ENCODE measurements at regions not wholly inside any gene's neighbourhood (a gene's known extent, or its start where the extent isn't known, plus 50 kb on each side); places are given as distances from the start of the nearest gene placed in this dataset.
"Not testable (repeated sequence)": the region's sequence is repeated elsewhere in the genome, so short reads cannot be mapped to it uniquely, and the experiment has no call there.

DNA sequence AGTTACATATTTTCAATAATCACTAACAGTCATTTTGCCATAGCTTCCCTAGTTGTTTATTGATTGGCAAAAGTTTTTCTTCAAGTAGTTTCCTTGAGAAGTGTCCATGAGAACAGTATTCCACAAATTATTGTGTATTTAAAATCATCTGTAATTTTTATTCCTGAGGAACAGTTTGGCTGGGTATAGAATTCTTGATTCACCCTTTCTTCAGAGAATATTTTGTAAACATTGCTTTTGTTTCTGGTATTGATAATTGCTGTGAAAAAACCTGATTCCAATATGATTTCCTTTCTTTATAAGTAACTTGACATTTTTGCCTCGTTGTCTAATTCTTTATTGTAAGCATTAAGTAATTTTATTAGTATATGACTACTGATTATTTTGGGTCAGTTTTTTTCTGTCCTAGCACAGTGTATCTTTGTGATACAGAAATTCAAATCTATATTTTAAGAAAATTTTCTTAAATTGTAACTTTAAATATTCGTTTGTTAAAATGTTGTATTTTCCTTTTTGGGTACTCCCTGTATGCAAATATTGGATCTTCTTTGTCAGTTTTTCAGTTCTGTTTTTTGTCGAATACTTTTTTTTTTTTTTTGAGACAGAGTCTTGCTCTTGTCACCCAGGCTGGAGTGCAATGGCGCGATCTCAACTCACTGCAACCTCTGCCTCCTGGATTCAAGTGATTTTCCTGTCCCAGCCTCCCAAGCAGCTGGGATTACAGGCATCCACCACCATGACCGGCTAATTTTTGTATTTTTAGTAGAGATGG, 162.0 kb upstream of the ATP2B1 start:
- DNase-seq: no peak

DNA sequence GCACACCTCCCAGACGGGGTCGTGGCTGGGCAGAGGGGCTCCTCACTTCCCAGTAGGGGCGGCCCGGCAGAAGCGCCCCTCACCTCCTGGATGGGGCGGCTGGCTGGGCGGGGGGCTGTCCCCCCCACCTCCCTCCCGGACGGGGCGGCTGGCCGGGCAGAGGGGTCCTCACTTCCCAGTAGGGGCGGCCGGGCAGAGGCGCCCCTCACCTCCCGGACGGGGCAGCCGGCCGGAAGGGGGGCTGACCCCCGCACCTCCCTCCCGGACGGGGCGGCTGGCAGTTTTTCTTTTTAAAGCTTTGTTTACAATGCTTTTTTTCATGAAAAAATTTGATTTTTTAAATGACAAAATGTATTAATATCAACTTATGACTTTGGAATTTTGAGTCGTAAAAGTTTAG, 159.0 kb upstream of the ATP2B1 start:
- not testable (repeated sequence) for DNase-seq

DNA sequence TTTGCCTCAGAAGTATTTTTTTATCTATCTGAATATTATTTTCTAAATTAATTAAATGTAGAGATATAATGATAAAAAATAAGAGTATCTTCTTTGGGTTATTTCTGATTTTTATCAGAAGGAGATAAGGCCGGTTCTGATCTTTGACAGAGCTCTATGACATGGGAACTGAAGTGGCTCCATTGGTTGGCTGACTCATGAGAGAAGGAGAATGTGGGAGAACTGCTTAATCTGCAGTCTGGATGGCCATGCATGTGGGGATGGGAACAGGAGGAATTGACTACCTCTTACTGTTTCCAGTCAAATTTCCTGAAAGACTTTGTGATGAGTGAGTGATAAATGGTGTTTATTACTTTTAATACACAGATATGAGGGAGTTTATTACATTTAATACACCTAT, 155.8 kb upstream of the ATP2B1 start:
- no peak for DNase-seq

DNA sequence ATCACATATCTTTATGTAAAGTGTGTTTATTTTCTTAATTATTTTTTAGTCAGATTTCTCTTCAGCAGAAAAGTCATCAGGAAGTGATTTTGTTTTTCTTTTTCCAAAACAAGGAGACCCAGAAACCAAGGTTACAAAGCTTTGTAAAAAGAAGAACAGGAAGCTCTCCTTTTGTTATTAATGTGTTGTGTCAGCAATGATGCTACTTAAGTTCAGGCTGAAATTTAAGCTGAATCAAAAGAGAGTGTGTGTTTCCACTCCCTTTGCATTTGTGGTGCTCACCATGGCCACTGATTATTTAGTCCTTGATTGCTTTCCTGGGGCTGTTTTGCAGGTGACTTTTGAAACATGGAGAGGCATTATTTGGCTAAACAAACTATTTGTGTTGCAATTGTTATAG, 155.3 kb upstream of the ATP2B1 start:
- DNase-seq: no peak

DNA sequence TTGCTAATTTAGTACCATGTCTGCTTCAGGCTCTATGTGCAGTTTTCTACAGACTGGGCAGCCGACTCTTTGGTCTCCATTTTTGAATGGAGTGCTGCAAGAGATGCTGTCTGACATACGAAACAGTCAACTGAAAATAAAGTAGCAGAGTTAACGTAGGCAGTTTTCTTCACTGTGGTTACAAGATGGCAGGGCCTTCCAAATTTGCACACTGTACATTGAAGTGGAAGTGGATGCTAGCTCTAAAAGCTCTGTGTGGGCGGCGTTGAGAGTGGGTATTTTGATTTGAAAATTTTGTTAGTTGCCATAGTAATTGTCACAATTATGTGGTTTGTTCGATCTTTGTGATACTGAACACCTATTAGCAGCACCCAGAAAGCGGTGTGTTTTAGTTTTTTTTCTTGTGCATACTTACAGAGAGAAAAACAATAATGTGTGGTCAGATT, 154.9 kb upstream of the ATP2B1 start:
- no peak for DNase-seq

DNA sequence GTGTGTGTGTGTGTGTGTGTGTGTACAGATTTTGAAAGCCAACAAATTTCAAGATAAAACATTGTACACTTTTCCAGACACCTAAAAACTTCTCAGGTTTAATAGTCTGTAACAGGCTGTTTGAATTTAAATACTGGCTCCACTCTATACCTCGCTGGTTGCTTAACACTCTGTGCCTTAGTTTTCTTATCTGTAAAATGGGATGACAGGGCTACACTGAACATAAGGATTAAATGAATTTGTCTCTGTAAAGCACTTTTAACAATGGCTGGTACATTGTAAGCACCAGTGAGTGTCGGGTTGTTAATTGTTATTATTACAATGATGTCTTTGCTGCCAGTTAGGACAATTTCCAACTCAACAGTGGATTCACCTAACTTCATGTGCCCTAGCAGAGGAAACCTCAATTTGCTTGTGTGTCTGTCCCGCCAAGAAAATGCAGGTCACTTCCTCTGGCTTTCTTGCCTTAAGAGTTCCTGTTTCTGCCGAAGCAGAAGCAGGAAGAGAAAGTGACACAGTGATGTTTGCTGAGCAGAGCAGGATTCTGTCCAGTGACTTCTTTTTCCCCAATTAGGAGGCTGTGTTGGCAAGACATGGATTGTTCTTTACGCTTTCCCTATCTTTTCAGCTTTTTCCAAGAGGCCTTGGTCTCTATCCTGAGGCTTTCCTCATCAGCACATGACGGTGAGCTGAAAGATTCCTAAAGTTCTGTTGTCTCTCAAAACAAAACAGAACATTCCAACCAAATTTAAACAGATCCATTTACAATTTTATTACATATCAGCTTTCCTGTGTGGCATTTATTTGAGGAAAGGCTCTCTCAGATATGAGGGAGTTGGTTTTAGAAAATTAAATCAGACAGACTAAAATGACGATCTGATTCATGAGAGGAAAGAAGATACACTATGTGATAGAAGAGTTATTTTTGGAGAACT, 154.1 kb upstream of the ATP2B1 start:
- DNase-seq: no peak

DNA sequence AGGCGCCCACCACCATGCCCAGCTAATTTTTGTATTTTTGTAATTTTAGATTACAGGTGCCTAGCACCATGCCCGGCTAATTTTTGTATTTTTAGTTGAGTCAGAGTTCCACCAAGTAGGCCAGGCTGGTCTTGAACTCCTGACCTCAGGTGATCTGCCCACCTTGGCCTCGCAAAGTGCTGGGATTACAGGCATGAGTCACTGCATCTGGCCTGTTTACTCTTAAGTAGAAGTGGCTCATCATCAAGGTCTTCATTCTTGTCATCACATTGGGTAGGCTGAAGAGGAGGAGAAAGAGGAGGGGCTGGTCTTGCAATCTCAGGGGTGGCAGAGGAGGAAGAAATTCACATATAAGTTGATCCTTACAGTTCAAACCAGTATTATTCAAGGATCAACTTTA, 152.4 kb upstream of the ATP2B1 start:
- no peak for DNase-seq

DNA sequence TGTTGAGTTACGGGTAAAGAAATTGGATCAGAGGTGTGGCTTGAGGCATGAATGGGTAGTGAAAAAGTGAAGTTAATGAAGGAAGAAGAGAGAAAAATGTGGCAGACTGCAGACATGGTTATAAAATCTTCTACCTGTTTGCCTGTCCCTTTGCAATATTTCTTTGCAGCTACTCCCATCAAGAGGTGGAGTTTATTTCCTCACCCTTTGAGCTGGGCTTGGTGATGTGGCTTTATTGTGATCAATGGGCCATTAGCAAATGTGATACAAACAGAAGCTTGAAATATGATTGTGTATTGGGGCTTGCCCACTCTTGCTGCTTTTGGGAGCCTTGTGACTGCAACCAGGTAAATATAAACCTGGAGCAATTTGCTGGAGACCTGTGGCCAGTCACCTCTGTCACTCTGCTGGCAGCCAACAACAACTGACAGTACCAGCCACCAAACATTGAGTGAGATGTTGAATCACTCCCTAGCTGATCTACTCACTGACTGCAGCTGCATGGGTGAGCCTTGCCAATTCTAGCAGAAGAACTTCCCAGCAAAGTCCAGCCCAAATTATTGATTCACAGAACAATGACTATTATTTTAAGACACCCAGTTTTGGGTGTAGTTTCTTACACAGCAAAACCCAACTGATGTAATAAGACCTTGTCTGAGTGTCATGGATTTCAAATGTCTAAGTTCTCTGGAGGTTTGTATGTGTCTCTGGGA, 151.0 kb upstream of the ATP2B1 start:
- no peak for DNase-seq

DNA sequence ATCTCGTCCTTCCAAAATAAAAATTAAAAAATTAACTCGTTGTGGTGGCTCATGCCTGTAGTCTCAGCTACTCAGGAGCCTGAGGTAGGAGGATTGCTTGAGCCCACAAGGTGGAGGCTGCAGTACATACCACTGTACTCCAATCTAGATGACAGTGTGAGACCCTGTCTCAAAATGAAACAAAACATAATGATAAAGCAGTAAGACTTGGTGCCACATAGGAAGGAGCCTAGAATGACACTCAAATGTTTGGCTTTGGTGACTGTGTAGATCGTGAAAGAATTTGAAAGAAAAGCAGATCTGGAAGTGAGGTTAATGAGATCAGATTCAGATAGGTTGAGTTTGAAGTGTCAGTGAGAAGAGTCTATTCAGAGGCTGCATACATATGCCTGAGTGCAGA, 150.1 kb upstream of the ATP2B1 start:
- no peak for DNase-seq

DNA sequence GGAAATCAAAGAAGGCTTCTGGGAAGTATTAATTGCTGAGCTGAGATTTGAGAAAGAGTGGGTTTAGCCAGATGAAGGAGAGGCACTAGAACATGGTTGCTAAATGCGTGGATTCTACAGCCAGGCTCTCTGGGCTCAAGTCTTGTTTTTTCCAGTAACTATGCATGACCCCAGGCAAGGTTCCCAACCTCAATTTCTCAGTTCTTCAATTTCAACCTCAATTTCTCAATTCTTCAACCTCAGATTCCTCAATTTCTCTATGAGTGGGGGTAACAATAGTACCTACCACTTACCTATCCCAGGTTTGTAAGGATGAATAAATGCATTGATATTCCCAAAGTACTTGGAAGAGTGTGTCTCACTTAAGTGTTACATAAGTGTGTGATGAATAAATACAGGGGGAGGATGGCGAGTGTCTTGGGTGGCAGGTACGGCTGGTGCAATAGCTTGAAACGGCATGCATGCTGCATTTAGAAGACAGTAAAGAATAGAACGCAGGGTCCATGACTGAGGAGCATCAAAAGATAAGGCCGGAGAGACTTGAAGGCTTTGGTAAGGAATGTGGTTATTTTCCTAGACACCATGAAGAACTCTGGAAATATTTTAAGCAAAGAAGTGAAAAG, 149.1 kb upstream of the ATP2B1 start:
- no peak for DNase-seq

DNA sequence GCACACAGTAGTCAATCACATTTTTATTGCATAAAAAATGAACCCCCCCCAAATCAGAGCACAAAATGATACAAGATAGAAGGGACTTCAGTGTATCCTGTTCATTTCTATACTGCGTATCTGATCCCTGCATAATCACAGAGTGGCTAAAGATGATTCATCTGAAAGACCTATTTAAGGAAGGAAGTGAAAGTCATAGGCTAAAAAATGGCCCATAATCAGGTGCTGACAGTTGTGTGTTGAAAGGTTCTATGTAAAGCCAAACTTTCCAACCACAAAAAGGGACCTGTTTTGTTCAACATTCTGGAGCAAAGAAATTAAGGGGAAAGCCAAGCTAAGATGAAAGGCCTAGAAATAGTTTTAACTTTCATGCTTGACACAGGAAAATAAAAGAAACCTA, 147.8 kb upstream of the ATP2B1 start:
- no peak for DNase-seq

DNA sequence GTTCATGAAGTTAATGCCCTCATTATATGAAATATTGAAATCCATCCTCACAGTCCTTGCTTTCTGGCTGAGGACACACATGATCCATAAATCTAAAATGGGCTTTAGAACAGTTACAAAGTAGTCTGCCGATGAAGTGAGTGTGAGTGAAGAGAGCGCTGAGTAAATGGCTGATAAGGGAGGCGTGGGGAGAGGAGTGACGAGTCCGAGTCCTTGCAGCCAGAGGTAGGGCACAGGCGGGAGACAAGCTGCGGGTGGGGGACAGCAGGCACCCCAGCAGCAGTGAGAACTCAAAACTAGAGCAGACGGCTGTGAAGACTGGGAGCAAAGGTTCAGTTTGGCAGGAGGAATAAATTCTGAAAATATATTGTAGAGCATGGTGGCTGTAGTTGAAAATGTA, 140.1 kb upstream of the ATP2B1 start:
- no peak for DNase-seq

DNA sequence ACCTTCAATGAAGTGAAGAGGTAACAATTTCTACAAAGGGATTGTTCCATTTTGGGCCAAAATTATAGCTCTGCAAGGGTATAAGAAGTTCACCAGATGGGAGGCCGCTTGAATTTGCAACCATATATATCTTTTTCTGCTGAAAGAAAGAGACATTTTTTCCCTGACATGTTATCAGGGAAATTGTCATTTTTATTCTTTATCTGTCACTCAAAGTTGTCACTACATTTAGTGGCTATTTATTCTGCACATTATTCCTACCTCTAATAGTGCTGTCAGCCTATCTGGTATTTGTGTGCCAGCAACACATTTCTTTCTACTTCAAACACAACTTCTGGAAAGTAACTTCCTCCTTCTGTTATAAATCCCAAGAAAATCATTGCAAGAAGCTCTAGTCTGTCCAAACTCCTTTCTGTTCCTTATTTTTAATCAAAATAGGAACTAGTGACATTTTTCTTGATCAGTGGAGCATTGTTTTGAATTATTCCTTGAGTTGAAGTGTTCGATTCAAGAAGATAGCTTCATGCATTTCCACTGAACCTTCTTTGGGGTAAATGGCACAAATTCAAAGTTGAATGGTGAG, 137.9 kb upstream of the ATP2B1 start:
- DNase-seq: no peak

DNA sequence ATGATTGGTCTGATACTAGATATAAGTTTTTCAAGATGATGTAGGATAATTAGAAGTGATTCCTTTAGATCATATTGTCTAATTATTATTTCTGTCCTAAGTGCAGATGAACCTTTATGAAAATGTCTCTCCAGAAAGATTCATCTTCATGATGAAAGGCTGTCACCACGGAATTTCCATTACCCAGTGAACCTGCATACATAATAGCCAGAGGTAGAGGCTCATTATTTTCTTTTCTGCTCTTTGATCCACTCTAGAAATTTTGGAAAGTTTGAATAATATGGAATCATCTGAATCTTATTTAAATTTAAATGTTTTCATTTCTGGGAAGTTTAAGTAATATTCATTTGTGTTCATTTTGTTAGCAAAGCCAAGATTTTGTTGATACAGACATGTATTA, 137.1 kb upstream of the ATP2B1 start:
- DNase-seq: no peak

DNA sequence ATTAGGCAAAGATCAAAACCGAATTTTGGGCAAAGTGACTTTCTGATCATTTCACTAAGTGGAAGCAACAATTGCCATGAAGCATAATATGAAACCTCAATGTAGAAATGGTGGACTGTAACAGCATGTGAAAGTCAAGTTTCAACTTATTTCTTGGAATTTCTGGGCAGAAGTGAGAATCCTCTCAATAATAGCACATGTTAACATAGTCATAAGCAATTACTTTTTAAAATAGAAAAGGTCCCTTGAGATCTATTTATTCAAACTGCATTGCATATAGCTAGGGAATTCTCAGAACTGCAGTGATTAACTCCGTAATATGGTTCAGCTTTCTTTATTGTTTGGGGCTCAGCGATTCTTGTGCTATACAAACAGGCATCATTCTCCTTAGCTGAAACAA, 136.7 kb upstream of the ATP2B1 start:
- DNase-seq: no peak

DNA sequence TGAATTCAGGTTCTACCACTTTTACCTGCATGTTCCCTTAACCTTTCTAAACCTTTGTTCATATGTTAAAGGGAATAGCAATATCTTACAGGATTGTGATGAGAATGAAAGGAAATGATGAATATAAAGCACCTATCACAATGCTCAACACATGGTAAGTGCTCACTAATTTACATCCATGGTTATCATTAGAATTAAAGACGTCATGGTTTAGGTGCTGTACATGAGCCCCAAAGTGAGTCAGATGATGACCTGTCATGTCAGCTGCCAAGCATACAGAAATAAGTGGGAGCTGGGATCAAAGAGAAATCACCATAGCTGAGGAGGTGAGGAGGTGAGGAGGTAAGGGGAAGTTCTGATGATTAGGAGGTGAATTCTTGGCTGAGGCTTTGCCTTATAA, 135.9 kb upstream of the ATP2B1 start:
- DNase-seq: no peak

DNA sequence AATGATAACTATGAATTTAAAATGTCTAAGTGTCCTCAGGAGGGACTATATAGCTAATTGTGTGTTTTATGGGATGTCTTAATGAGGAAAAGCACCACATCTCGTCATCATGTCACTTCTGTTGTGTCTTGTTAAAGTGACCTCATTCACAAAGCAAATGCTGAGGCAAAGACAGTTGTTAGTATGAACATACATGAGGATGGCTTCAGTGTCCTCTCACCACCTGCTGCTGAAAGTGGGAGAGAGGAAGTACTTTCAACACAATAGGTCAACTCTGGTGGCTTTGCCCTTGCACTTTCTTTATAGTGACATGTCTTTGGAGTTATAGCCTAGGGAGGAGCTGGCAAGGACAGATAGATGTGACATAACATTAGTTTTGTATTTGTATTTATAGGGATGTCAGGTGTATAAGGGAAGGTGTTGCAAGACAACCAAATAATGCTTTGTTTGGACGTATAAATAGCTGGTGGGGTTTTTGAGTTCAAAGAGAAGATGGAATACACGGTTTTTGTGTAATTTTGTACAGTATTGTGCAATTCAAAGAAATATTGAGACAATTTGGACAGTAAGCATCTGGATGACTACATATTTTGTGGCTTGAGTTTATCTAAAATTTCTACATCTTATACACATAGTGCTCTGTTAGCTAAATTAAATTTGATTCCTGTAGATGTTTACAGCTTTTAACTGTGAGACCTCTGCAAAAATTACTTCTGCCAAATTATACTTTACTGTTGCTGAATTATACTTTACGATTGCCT, 131.7 kb upstream of the ATP2B1 start:
- DNase-seq: no peak

DNA sequence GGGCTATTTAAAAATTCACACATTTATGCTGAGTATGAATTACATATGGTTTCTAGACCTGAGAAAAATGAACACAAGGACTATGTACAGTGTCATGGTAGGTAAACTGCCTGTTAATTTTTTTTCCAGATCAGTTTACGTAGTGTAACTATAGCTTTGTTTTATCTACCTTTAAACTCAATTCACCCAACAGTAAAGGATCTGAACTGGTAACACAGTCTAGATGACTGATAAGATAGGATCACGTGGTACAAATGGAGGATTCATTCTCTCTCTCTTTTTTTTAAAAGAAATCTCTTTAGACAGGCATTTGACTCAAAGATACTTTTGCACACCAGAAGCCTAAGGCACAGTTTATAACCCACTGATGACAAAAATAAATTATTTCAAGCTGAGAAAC, 130.8 kb upstream of the ATP2B1 start:
- DNase-seq: no peak

DNA sequence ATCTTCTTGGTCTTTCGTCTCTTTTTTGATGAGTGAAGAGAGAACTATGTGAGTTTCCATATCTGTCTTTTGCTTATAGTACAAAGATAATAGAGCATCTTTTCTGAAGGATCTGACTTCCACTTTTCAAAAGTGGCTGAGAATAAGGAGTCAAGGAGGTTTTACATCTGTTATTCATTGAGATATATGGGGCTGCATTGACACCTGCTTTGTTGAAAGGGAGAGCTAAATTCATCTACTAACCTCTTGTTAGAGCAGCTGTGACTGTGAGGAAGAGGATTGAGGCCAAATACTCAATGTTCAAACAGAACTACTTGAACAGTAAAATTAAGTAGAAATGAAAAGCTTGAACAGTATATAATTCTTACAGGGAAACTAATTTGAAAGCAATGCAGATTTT, 130.2 kb upstream of the ATP2B1 start:
- no peak for DNase-seq

DNA sequence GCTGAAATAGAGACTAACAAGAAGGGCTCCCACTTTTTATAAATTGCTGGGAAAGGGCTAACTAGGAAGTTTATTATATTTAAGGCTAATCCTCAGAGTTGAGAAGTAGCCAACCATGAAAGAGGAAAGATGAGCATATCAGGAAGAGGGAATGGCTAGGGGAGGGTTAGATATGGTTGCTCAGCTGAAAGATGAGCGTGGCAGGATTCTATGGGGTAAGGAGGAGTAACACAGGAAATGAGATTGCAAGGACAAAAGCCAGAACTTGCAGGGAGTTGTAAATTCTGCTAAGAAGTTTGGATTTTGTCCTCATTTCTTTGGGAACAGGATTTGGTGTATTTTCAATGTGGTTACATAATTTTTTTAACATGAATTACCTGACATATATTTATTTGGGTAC, 127.4 kb upstream of the ATP2B1 start:
- DNase-seq: no peak

DNA sequence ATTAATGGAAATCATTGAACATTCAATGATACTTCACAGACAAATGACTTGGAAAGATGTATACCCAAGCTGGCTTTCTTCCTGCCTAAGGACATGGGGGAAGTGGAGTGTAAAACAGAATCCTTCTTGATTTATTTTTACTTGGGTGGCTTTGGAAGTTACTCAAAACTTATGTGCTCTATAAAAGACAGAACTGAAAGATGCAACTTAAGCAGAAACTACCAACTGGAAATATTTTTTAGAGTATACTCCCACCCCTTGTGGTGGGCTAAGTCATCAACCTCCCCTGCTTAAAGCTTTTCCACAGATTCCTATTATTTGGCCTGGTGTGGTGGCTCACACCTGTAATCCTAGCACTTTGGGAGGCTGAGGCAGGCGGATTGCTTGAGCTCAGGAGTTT, 126.0 kb upstream of the ATP2B1 start:
- DNase-seq: no peak
